ENCODE measurements at regions not wholly inside any gene's neighbourhood (a gene's known extent, or its start where the extent isn't known, plus 50 kb on each side); places are given as distances from the start of the nearest gene placed in this dataset.

- no peak for DNase-seq (ENCODE audit: low read depth)
Observed at GRCh38 chr5:61790678-61791077, 458.6 kb downstream of the ZSWIM6 start.

DNA sequence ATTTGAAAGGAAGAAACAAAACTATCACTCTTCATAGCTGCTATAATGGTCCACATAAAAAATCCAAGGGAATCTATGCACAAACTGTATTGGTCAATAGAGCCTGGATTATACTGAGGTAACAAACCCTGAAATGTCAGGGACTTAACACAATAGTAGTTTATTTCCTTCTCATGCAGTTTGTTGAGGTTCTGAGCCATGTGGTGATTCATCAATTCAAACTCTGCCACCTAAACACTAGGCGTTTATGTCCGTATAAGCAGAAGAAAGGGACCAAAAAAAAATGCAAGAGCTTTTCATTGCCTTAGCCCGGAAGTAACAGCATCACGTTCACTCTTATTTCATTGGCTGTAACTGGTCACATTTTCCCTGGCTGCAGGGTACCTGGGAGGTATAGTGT is 464.7 kb downstream of the ZSWIM6 start:
- no peak for DNase-seq (ENCODE audit: low read depth)

GRCh38 chr5:61800450-61800849 is 468.4 kb downstream of the ZSWIM6 start:
- no peak for DNase-seq (ENCODE audit: low read depth)

DNA sequence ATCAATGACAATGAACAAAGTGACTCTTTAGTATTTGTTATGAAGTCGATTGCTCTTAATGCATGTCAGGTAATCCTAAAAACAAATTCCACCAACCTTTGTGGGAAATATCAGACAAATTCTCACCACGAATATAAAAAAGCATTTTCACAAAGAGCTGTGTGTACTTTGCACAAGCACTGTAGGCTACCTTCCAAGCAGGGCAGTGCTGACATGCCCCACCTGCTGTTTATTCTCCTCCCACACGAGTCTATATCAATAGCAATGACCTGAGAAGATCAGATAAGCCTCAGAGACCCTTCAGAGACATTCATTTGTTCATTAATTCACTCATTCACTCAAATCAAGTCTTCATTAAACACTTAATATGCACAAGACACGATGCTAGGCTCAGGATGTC is 469.1 kb downstream of the ZSWIM6 start:
- no peak for DNase-seq (ENCODE audit: low read depth)

- DNase-seq (ENCODE audit: low read depth) = no peak
Observed at GRCh38 chr5:61802456-61802855, 470.4 kb downstream of the ZSWIM6 start.

DNA sequence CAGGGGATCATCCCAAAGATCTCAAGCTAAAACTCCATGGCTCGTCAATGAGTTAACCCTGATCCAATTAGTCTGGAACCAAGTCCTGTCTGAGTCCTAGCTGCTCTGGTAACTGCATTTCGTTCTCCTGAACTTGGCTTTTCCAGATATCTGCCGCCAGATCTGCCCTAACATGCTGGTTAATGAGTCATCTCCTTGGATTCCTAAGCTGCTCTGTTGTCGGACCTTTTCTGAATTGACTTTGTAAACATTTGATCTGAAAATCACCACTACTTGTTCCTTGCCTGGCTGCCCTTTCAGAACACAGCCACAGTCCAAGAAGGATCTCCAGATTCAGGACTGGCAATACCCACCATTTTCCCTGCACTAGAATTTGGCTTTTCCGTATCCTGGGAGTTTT is 473.0 kb downstream of the ZSWIM6 start:
- DNase-seq (ENCODE audit: low read depth) = peak; percentile 27

DNA sequence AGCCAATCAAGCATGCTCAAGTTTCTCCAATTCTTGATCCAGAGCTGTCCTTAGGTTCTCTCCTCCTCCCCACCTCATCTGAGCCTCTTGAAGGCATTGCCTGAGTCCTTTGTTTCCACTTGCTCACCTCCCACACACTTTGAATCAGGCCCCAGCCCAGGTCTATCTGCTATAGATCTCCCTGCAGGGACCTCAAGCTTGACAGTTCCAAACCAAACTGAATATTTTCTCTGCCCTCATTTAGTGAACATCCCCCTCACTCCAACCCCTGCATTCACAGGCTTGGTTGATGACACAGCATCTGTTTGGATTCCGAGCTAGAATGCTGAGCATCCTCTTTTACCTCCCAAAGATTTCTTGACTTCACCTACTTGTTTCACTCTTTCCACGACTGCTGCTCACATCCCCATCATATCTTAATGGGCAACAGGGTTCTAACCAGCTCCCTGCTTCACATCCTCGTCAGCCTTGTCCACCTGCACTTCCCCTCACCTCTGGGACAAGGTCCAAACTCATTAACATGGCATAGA is 474.5 kb downstream of the ZSWIM6 start:
- no peak for DNase-seq (ENCODE audit: low read depth)

DNA sequence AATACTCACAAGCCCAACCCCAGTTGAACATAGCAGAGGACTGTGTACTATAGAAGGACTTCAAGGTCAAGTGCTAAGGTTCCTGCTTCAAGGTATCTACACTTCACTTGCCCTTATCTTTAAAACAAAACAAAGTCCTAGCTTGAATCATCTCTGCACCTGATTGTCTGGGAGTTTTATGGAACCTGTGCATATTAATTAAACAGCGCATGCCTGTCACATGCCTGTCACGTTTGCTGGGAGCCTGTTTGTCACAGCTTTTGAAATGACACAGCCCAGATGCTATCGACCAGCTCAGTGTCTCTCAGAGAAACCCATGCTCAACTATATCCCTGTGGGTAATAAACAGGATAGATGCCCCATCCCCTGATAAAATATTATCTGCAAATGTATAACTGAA is 476.0 kb downstream of the ZSWIM6 start:
- DNase-seq (ENCODE audit: low read depth) = no peak

DNA sequence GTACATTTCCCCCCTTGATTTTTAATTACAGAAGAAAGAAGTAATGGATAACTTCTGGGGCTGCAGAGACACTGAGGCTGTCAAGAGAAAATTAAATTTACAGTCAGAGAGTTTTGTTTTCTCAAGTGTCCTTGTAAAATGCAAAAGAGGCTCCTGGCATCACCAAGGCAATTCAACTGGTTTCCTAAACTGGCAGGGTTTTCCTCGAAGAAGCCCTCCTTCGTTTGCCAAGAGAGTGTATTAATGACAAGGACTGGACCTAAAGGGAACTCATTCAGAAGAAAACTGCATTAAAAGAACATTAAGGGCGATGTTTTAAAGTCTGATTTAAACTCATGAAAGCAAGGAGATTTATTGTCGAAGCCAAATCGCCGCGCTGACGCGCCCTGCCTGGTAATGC is 476.9 kb downstream of the ZSWIM6 start:
- DNase-seq (ENCODE audit: low read depth) = no peak

DNA sequence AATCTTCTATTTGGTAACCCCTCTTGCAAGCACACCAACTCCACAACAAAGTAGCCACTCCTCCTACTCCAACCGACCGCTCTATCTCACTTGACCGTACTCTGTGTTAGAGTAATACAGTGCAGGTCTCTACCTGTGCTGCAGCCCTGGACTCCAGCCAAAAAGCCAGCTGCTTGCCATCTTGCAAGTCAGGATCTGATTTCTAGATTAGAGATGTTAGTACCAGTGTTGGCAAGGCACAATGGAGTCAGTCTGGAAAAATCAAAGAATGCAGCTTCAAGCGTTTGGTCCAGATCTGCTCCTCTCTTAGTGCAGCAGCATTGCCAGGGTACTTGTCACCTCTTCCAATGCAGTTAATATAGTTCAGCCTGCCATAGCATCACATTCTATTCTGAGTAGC is 477.6 kb downstream of the ZSWIM6 start:
- DNase-seq (ENCODE audit: low read depth) = no peak

GRCh38 chr5:61811052-61811451 is 479.0 kb downstream of the ZSWIM6 start:
- no peak for DNase-seq (ENCODE audit: low read depth)

DNA sequence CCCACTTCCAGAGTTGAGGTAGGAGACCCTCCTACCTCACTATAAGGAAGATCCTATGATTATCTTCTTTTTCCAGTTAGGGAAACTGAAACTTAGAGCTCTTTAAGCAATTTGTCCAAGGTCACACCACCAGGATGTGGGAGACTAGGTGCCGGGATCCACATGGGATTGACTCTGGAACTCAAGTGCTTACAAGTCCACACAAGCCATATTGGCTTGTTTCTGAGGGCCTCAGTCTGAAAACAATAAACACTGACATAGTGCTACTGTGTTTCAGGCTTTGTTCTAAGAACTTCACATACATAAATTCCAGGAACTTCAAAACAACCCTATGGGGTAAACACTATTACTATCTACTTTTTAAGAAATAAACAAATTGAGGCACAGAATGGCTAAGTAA is 481.3 kb downstream of the ZSWIM6 start:
- no peak for DNase-seq (ENCODE audit: low read depth)

DNA sequence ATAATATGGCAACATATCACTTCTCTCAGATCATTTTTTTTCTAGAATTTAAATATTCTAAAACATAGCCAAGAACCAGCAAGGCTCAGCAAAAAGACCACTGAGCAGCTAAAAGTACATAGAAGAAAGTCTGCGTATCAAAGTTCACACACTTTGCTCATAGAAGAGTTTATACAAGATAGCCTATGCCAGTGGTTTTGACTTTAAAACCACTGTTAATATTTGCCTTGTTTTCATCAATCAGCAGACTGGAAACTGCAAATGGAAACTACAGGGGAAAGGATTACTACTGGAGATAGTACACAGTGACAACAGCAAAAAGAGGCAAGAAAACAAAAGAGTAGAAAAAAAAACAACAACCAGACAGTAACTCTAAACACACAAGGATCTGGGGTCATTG is 483.3 kb downstream of the ZSWIM6 start:
- DNase-seq (ENCODE audit: low read depth) = no peak

DNA sequence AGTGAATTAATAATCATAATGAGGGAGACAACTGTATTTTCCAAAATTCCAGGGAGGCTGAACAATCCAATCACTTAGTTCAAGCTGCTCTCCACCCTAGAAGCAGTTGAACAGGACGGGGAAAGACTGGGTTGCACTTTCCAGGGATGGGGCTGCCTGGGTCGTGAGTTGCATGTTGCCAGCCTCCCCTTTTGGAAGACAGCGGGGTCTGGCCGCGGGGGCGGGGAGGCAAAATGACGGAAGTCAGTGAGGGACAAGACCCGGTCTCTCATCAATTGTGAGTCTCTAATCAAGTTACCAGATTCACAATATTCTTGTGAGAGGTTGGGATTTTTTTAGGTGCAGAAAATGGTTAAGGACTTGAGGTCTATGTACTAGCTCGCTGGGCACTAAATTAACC is 484.1 kb downstream of the ZSWIM6 start:
- DNase-seq (ENCODE audit: low read depth) = no peak

DNA sequence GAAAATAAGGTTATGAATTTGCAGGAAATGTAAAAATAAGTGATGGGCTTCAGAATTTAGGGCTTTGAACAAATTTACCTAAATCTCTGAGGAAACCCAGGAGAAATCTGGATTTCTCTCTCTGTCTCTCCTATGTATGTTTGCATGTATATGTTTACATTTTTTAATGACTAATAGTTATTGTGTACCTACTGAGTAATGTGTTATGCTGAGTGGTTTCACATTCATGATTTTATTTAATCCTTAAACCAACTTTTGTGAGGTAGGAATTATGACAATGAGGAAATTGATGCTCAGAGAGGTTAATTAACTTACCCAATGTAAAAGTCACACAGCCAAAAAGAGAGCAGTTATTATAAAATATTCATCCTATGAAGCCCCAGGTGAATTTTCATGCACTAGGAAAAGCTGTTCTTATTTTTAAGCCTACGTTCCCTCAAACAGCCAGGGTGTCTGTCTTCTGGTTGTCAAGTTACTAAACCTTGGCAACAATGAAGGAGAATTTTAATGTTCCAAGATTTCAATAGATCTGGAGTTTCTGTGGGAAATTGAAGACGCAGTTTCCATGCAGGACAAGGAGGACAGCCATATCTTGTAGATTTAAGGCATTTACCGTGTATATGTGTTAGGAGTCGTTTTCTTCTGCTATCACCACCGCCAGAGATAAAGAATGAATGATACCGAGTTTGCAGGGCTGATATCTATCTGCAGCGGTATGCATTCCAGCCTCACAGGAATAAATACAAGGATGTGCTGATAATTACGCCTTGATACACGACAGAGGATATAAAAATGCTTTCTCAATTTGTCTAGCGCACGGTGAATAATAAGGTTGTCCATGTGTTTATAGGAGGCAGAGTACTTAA is 484.8 kb downstream of the ZSWIM6 start:
- DNase-seq (ENCODE audit: low read depth) = no peak

DNA sequence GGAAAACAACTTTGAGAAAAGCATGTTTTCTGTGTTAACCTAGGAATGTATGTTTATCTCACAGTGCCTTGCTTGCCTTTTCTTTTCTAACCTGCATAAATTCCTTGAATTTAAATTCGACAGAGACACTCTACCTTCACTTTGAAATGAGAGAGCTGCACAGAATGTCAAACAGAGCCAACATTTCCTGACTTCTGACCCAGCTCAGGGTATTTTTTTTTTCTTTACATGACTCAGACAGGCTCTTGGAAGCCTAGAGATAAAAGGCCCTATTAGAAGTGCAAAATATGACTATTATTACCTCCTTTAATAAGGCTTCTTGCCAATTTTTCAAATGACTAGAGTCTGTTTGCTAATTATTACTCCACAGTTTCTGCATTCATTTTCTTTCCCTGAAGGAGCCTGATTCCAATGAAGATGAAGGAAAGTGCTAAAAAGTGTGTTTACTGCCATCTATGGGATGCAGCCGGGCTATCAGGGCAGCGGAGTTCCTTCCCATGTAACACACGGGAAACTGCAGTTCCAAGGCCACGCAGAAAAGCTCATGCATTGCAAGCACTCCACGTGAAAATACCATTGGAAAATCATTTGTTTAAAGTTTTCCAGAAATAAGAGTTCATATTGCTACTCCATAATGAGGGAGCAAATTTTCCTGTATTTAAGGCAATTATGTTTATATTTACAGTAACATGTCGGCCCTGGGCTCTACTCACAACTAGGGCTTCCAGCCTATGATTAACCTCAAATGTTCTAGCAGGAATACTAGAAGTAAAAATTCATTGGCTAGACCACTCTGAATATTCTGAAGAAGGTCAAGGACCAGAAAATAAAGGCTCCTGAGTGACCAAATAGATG is 485.6 kb downstream of the ZSWIM6 start:
- DNase-seq (ENCODE audit: low read depth) = peak; percentile 41

- no peak for DNase-seq (ENCODE audit: low read depth)
Observed at GRCh38 chr5:61820836-61821235, 485.2 kb upstream of the KIF2A start.

- no peak for DNase-seq (ENCODE audit: low read depth)
Observed at GRCh38 chr5:61821561-61821960, 484.4 kb upstream of the KIF2A start.

DNA sequence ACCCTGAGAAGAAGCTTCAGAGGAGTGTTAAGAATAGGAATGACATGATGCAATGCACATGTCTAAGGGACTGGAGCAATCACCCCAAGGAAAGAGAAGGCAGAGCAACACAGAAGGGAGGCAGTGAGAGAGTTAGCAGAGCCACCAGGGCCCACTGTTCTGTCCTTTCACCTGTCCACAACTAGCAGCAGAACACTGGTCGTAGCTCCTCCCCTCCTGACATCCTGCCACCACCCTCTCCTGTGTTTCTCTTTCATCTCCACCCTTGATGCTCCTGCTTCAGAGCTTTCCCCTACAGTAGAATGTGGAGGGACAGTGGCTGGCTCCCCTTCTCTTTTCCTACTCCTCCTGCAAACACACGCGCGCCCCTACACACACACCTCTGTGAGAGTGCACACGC is 483.4 kb upstream of the KIF2A start:
- no peak for DNase-seq (ENCODE audit: low read depth)

- DNase-seq (ENCODE audit: low read depth) = no peak
Observed at GRCh38 chr5:61823065-61823464, 482.9 kb upstream of the KIF2A start.

GRCh38 chr5:61823781-61824180 is 482.2 kb upstream of the KIF2A start:
- DNase-seq (ENCODE audit: low read depth) = no peak

GRCh38 chr5:61824396-61824795 is 481.6 kb upstream of the KIF2A start:
- no peak for DNase-seq (ENCODE audit: low read depth)

DNA sequence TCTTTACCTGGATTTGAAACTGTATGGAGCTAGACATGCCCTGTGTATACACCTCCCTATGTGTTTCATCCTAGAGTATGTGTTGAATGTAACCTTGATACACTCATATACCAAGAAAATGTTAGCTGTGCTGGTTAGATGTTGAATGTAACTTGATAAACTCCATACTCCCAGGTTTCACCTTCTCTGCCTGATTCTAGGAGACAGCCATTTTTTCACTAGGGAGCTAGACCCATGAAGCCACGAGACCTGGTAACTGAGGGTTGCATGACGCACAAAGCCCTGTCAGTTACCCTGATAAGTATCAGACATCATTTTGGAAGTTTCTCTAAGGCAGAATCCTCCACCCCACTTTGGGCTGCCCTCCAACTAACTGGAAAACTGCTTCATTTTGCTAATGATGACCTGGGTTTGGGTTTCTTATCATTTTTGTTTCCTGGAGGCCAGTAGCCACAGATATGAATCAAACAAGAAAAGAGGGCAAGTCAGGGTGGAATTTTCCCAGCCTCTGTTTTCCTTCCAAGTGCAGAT is 478.5 kb upstream of the KIF2A start:
- DNase-seq (ENCODE audit: low read depth) = no peak
